Cardiac muscle cell (in vitro differentiated cells and primary cell): ENCODE measurements at regions not wholly inside any gene's neighbourhood (a gene's known extent, or its start where the extent isn't known, plus 50 kb on each side); places are given as distances from the start of the nearest gene placed in this dataset.

Source experiments
- DNase-seq, 2 donors: peaks; one replicate each; pipeline versions ENCODE4 v3.0.0 to v3.0.0-alpha.2; 2010 to 2017; ENCODE audit warnings: low read depth in 1 of 2, low spot score in 1 of 2
- H3K27ac ChIP-seq: fragments of 200-600 bp; sonication (generic); 2 replicates; pipeline ENCODE4 v1.5.1; 2016
- H3K27me3 ChIP-seq: fragments of 200-600 bp; sonication (generic); 2 replicates; pipeline ENCODE4 v1.6.0; 2016; ENCODE audit warnings: control low read depth
- H3K36me3 ChIP-seq: fragments of 200-600 bp; sonication (generic); 2 replicates; pipeline ENCODE4 v1.5.1; 2016; ENCODE audit warnings: control low read depth
- H3K4me1 ChIP-seq: fragments of 200-600 bp; sonication (generic); 2 replicates; pipeline ENCODE4 v1.8.1; 2017; ENCODE audit warnings: low read depth, mild to moderate bottlenecking, mixed run types
- H3K4me3 ChIP-seq: fragments of 200-600 bp; sonication (generic); 2 replicates; pipeline ENCODE4 v1.5.1; 2016; ENCODE audit warnings: mild to moderate bottlenecking
- H3K9me3 ChIP-seq: fragments of 200-600 bp; sonication (generic); 2 replicates; pipeline ENCODE4 v1.5.1; 2017; ENCODE audit warnings: low read depth, mild to moderate bottlenecking, control low read depth
- TF ChIP-seq, protein P1 (sequence below): IDR thresholded peaks from 2 replicates; pipeline ENCODE4 v1.5.1; 2012; ENCODE audit warnings: low read depth, mild to moderate bottlenecking, low read length

GRCh38 chr2:23123686-23124085, 261.3 kb upstream of the KLHL29 start:
- Histone ChIP-seq H3K9me3 (no peaks in the 10 kb centered on the region), H3K27me3 (no peaks in the 10 kb centered on the region), H3K36me3 (no peaks in the 10 kb centered on the region), H3K4me3 (no peak overlapping the region), H3K4me1 (no peaks in the 10 kb centered on the region), H3K27ac (no peak overlapping the region)
- TF ChIP-seq, protein P1, sequence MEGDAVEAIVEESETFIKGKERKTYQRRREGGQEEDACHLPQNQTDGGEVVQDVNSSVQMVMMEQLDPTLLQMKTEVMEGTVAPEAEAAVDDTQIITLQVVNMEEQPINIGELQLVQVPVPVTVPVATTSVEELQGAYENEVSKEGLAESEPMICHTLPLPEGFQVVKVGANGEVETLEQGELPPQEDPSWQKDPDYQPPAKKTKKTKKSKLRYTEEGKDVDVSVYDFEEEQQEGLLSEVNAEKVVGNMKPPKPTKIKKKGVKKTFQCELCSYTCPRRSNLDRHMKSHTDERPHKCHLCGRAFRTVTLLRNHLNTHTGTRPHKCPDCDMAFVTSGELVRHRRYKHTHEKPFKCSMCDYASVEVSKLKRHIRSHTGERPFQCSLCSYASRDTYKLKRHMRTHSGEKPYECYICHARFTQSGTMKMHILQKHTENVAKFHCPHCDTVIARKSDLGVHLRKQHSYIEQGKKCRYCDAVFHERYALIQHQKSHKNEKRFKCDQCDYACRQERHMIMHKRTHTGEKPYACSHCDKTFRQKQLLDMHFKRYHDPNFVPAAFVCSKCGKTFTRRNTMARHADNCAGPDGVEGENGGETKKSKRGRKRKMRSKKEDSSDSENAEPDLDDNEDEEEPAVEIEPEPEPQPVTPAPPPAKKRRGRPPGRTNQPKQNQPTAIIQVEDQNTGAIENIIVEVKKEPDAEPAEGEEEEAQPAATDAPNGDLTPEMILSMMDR, result no peak
- no peak for DNase-seq

GRCh38 chr2:23124214-23124750, 260.7 kb upstream of the KLHL29 start:
- TF ChIP-seq, protein P1, result no peak
- H3K27me3 ChIP-seq, result no peaks in the 10 kb centered on the region
- H3K4me1 ChIP-seq, result no peaks in the 10 kb centered on the region
- no peak overlapping the region for H3K27ac ChIP-seq
- no peak overlapping the region for H3K4me3 ChIP-seq
- H3K9me3 ChIP-seq, result no peaks in the 10 kb centered on the region
- DNase-seq, result no peak
- H3K36me3 ChIP-seq, result no peaks in the 10 kb centered on the region

- no peaks in the 10 kb centered on the region for H3K9me3 ChIP-seq
- H3K36me3 ChIP-seq, result no peaks in the 10 kb centered on the region
- DNase-seq, result no peak
- H3K4me1 ChIP-seq, result no peaks in the 10 kb centered on the region
- H3K4me3 ChIP-seq, result no peak overlapping the region
- TF ChIP-seq, protein P1, result no peak
- H3K27me3 ChIP-seq, result no peaks in the 10 kb centered on the region
- no peak overlapping the region for H3K27ac ChIP-seq
These were observed 257.5 kb upstream of the KLHL29 start for GRCh38 chr2:23127465-23127864.

GRCh38 chr2:23128684-23129292, 256.2 kb upstream of the KLHL29 start:
- H3K9me3 ChIP-seq, result no peaks in the 10 kb centered on the region
- H3K36me3 ChIP-seq, result no peaks in the 10 kb centered on the region
- TF ChIP-seq, protein P1, result no peak

GRCh38 chr2:23131066-23131575, 253.9 kb upstream of the KLHL29 start:
- TF ChIP-seq, protein P1, result no peak
- Histone ChIP-seq H3K27me3 (no peaks in the 10 kb centered on the region), H3K9me3 (no peaks in the 10 kb centered on the region), H3K36me3 (no peaks in the 10 kb centered on the region), H3K27ac (no peak overlapping the region), H3K4me1 (peaks cover 12% of the 10 kb centered on the region), H3K4me3 (no peak overlapping the region)
- DNase-seq, result no peak

More at GRCh38 chr2:23128684-23129292, 256.2 kb upstream of the KLHL29 start:
- Histone ChIP-seq H3K4me3 (no peak overlapping the region), H3K27ac (no peak overlapping the region), H3K27me3 (no peaks in the 10 kb centered on the region), H3K4me1 (no peaks in the 10 kb centered on the region)
- no peak for DNase-seq
